ENCODE measurements at regions not wholly inside any gene's neighbourhood (a gene's known extent, or its start where the extent isn't known, plus 50 kb on each side); places are given as distances from the start of the nearest gene placed in this dataset.
"Not testable (repeated sequence)": the region's sequence is repeated elsewhere in the genome, so short reads cannot be mapped to it uniquely, and the experiment has no call there.

DNA sequence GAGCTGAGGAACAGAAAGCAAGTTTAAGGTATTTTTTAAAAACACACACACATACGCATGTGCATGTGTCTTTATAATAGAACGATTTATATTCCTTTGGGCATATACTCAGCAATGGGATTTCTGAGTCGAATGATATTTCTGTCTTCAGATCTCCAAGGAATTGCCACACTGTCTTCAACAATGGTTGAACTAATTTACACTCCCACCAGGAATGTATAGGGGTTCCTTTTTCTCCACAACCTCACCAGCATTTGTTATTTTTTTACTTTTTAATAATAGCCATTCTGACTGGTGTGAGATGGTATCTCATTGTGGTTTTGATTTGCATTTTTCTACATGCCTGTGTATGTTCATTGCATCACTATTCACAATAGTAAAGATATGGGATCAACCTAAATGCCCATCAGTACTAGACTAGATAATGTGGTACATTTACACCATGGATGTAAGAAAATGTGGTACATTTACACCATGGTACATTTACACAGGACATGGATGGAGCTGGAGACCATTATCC lies 60.3 kb upstream of the MAP3K1 start:
- FAIRE-seq: no peak
- H3K4me3 ChIP-seq (ENCODE audit: control insufficient read depth in 2 of 3, extremely low read depth in 1 of 3, insufficient read depth in 2 of 3, low read depth in 1 of 3, low read length in 3 of 3): no peak overlapping the region
- dilution Hi-C loops (cut with MboI; ENCODE audit: extremely low pct_ligation_motif_present, low sequenced_read_pairs): no loop called here
- no peaks in the 10 kb centered on the region for H3K36me3 ChIP-seq (ENCODE audit: control insufficient read depth in 2 of 2, extremely low read depth in 1 of 2, insufficient read depth in 2 of 2, low read length in 2 of 2)
- no peaks in the 10 kb centered on the region for H4K20me1 ChIP-seq (ENCODE audit: control insufficient read depth, extremely low read depth, insufficient read depth, low read length)
- no peaks in the 10 kb centered on the region for H3K9me3 ChIP-seq (ENCODE audit: control insufficient read depth, low read depth, low read length)
- H3K9me1 ChIP-seq (ENCODE audit: control insufficient read depth, extremely low read depth, insufficient read depth, low read length): no peaks in the 10 kb centered on the region
- no peak overlapping the region for H2AFZ ChIP-seq (ENCODE audit: control insufficient read depth, low read length)
- no peak overlapping the region for H3K4me2 ChIP-seq (ENCODE audit: control insufficient read depth, extremely low read depth, insufficient read depth, low read depth, low read length)
- DNase-seq (ENCODE audit: low read depth, low spot score): no peak
- peaks cover 4% of the 10 kb centered on the region for H3K4me1 ChIP-seq (ENCODE audit: control insufficient read depth, extremely low read depth, insufficient read depth, low read length)
- H3K27ac ChIP-seq (ENCODE audit: control insufficient read depth, insufficient read depth, low read length): no peak overlapping the region
- H3K9ac ChIP-seq (ENCODE audit: control insufficient read depth, extremely low read depth, insufficient read depth, low read length): no peak overlapping the region
- H3K79me2 ChIP-seq (ENCODE audit: control insufficient read depth, insufficient read depth, low read length): no peaks in the 10 kb centered on the region
- TF ChIP-seq, protein P1, sequence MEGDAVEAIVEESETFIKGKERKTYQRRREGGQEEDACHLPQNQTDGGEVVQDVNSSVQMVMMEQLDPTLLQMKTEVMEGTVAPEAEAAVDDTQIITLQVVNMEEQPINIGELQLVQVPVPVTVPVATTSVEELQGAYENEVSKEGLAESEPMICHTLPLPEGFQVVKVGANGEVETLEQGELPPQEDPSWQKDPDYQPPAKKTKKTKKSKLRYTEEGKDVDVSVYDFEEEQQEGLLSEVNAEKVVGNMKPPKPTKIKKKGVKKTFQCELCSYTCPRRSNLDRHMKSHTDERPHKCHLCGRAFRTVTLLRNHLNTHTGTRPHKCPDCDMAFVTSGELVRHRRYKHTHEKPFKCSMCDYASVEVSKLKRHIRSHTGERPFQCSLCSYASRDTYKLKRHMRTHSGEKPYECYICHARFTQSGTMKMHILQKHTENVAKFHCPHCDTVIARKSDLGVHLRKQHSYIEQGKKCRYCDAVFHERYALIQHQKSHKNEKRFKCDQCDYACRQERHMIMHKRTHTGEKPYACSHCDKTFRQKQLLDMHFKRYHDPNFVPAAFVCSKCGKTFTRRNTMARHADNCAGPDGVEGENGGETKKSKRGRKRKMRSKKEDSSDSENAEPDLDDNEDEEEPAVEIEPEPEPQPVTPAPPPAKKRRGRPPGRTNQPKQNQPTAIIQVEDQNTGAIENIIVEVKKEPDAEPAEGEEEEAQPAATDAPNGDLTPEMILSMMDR (optimal IDR thresholded peaks at IDR 0.05 in 1 of 3, IDR thresholded peaks at IDR 0.05 in 1 of 3, conservative IDR thresholded peaks at IDR 0.05 in 1 of 3; ENCODE audit: extremely low read depth in 1 of 3, insufficient read depth in 2 of 3, low read length in 3 of 3): no peak
- TF ChIP-seq EZH2 (IDR thresholded peaks at IDR 0.05; ENCODE audit: low read length): no peak
- H3K27me3 ChIP-seq (ENCODE audit: control insufficient read depth, extremely low read depth, insufficient read depth, low read length): no peaks in the 10 kb centered on the region

DNA sequence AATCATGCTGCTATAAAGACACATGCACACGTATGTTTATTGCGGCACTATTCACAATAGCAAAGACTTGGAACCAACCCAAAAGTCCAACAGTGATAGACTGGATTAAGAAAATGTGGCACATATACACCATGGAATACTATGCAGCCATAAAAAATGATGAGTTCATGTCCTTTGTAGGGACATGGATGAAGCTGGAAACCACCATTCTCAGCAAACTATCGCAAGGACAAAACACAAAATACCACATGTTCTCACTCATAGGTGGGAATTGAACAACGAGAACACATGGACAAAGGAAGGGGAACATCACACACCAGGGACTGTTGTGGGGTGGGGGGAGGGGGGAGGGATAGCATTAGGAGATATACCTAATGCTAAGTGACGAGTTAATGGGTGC lies 61.8 kb upstream of the MAP3K1 start:
- DNase-seq (ENCODE audit: low read depth, low spot score); H3K9ac ChIP-seq (ENCODE audit: control insufficient read depth, extremely low read depth, insufficient read depth, low read length); H3K9me3 ChIP-seq (ENCODE audit: control insufficient read depth, low read depth, low read length); dilution Hi-C loops (cut with MboI; ENCODE audit: extremely low pct_ligation_motif_present, low sequenced_read_pairs); FAIRE-seq; H3K4me1 ChIP-seq (ENCODE audit: control insufficient read depth, extremely low read depth, insufficient read depth, low read length); H3K27ac ChIP-seq (ENCODE audit: control insufficient read depth, insufficient read depth, low read length); H4K20me1 ChIP-seq (ENCODE audit: control insufficient read depth, extremely low read depth, insufficient read depth, low read length); H2AFZ ChIP-seq (ENCODE audit: control insufficient read depth, low read length); H3K9me1 ChIP-seq (ENCODE audit: control insufficient read depth, extremely low read depth, insufficient read depth, low read length); H3K4me2 ChIP-seq (ENCODE audit: control insufficient read depth, extremely low read depth, insufficient read depth, low read depth, low read length); H3K36me3 ChIP-seq (ENCODE audit: control insufficient read depth in 2 of 2, extremely low read depth in 1 of 2, insufficient read depth in 2 of 2, low read length in 2 of 2); H3K79me2 ChIP-seq (ENCODE audit: control insufficient read depth, insufficient read depth, low read length); H3K4me3 ChIP-seq (ENCODE audit: control insufficient read depth in 2 of 3, extremely low read depth in 1 of 3, insufficient read depth in 2 of 3, low read depth in 1 of 3, low read length in 3 of 3); H3K27me3 ChIP-seq (ENCODE audit: control insufficient read depth, extremely low read depth, insufficient read depth, low read length): not testable (repeated sequence)

DNA sequence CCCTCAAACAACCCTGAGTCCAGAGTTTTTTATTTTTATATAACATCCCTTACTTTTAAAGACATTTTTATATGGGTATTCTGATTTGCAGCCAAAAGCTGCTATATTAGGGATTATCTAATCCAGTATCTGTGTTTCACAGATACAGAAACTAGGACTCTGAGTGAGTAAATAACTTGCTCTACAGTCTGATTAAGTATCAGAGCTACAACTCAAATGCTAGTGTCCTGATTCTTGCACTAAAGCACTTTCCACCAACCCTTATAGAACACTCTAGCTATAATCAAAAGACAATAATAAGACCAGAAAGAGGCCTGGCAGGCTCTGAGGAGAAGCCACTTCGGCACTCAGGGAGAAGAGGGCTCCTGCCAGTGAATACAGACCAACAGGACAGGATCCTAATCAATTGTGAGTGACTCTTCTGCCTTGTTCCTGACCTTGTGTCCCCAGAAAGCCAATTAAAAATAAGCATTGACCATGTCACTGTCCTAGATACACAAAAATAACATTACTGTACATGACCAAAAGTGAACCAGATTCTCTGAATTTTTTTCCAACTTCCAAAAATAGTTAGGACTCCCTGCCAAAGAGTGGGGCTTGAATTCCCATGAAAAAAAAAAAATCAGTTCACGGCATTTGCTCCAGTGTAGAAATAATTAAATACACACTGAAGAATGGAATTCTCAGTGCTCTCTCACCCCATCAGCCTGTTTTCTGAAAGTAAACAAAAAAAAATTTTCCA lies 63.6 kb upstream of the MAP3K1 start:
- Histone ChIP-seq H3K27ac (ENCODE audit: control insufficient read depth, insufficient read depth, low read length) (no peak overlapping the region), H3K9me1 (ENCODE audit: control insufficient read depth, extremely low read depth, insufficient read depth, low read length) (no peaks in the 10 kb centered on the region), H3K4me3 (ENCODE audit: control insufficient read depth in 2 of 3, extremely low read depth in 1 of 3, insufficient read depth in 2 of 3, low read depth in 1 of 3, low read length in 3 of 3) (no peak overlapping the region), H3K9ac (ENCODE audit: control insufficient read depth, extremely low read depth, insufficient read depth, low read length) (no peak overlapping the region), H3K9me3 (ENCODE audit: control insufficient read depth, low read depth, low read length) (no peaks in the 10 kb centered on the region), H3K27me3 (ENCODE audit: control insufficient read depth, extremely low read depth, insufficient read depth, low read length) (no peaks in the 10 kb centered on the region), H3K79me2 (ENCODE audit: control insufficient read depth, insufficient read depth, low read length) (no peaks in the 10 kb centered on the region), H3K36me3 (ENCODE audit: control insufficient read depth in 2 of 2, extremely low read depth in 1 of 2, insufficient read depth in 2 of 2, low read length in 2 of 2) (no peaks in the 10 kb centered on the region), H3K4me1 (ENCODE audit: control insufficient read depth, extremely low read depth, insufficient read depth, low read length) (no peaks in the 10 kb centered on the region), H2AFZ (ENCODE audit: control insufficient read depth, low read length) (no peak overlapping the region), H4K20me1 (ENCODE audit: control insufficient read depth, extremely low read depth, insufficient read depth, low read length) (no peaks in the 10 kb centered on the region), H3K4me2 (ENCODE audit: control insufficient read depth, extremely low read depth, insufficient read depth, low read depth, low read length) (no peak overlapping the region)
- FAIRE-seq: no peak
- dilution Hi-C loops (cut with MboI; ENCODE audit: extremely low pct_ligation_motif_present, low sequenced_read_pairs): no loop called here
- TF ChIP-seq, protein P1 (optimal IDR thresholded peaks at IDR 0.05 in 1 of 3, IDR thresholded peaks at IDR 0.05 in 1 of 3, conservative IDR thresholded peaks at IDR 0.05 in 1 of 3; ENCODE audit: extremely low read depth in 1 of 3, insufficient read depth in 2 of 3, low read length in 3 of 3): no peak
- TF ChIP-seq EZH2 (IDR thresholded peaks at IDR 0.05; ENCODE audit: low read length): no peak
- DNase-seq (ENCODE audit: low read depth, low spot score): no peak
